Spleen (tissue), 7 donors: ENCODE measurements at regions not wholly inside any gene's neighbourhood (a gene's known extent, or its start where the extent isn't known, plus 50 kb on each side); places are given as distances from the start of the nearest gene placed in this dataset.

Experiments
- POLR2A ChIP-seq, 3 donors: fragments of 450-650 bp; IDR thresholded peaks; one replicate each; pipeline ENCODE4 v1.5.1; 2017; ENCODE audit warnings: antibody characterized with exemption in 3 of 3, mild to moderate bottlenecking in 1 of 3
- POLR2AphosphoS5 ChIP-seq, 3 donors: sonication (generic); formaldehyde crosslinking; IDR thresholded peaks; one replicate each; pipeline ENCODE4 v1.5.1; 2017; ENCODE audit warnings: antibody characterized with exemption in 3 of 3
- TF ChIP-seq, protein P1 (sequence below), 11 experiments: fragments of 200-600 bp in 7 of 11; fragments of 450-650 bp in 4 of 11; sonication (generic) in 4 of 11; IDR thresholded peaks in 8 of 11; conservative IDR thresholded peaks in 3 of 11; 1 replicate in 7 of 11; 2 replicates in 4 of 11; pipeline versions ENCODE4 v1.4.0 to v1.8.0; 2016 to 2021; ENCODE audit warnings: antibody characterized with exemption in 11 of 11, inconsistent platforms in 4 of 11, mild to moderate bottlenecking in 1 of 11
- donor health status: DM: no; HTN: no; CAD: no; lungs with moderate emphysema.
- donor health status: DM: no; HTN: no; CAD: no.
- donor health status: DM: no; HTN: no; CAD: no.

DNA sequence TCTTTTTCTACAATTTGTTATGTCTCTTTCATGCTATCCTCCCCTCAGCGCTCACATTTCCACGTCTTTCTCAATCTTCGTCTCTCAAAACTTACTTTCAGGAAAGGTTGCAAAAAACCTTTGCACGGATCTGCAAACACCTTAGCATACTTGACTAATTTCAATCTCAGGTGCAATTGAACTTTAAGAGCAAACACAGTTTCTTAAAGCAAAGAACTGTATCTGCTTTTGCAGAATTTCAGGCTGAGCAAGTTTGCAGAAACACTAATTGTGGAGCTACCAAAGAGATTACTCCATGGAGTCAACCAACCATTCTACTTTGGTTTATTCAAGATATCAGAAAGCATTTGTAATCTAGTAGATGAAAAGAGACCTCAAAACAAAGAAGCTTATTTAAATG is 668.2 kb upstream of the MARCKS start:
- TF ChIP-seq POLR2A (IDR thresholded peaks at IDR 0.05) (no peak), POLR2AphosphoS5 (IDR thresholded peaks at IDR 0.05) (no peak)
- TF ChIP-seq, protein P1, sequence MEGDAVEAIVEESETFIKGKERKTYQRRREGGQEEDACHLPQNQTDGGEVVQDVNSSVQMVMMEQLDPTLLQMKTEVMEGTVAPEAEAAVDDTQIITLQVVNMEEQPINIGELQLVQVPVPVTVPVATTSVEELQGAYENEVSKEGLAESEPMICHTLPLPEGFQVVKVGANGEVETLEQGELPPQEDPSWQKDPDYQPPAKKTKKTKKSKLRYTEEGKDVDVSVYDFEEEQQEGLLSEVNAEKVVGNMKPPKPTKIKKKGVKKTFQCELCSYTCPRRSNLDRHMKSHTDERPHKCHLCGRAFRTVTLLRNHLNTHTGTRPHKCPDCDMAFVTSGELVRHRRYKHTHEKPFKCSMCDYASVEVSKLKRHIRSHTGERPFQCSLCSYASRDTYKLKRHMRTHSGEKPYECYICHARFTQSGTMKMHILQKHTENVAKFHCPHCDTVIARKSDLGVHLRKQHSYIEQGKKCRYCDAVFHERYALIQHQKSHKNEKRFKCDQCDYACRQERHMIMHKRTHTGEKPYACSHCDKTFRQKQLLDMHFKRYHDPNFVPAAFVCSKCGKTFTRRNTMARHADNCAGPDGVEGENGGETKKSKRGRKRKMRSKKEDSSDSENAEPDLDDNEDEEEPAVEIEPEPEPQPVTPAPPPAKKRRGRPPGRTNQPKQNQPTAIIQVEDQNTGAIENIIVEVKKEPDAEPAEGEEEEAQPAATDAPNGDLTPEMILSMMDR (IDR thresholded peaks at IDR 0.05 in 8 of 11, conservative IDR thresholded peaks at IDR 0.05 in 3 of 11), result no peak
